Panc1 (cell line): ENCODE measurements at regions not wholly inside any gene's neighbourhood (a gene's known extent, or its start where the extent isn't known, plus 50 kb on each side); places are given as distances from the start of the nearest gene placed in this dataset.

Experiments
- ATAC-seq: fragments of 200-7000 bp; cut with Tn5 transposase; 2 replicates; pipeline ENCODE4 v1.9.1; 2020; ENCODE audit warnings: mild to moderate bottlenecking, moderate library complexity
- BruUV-seq: library from RNA; stranded (reverse); fragments of 400-500 nt; replicated peaks from 2 replicates; lab custom pipeline; 2021; lab: Mats Ljungman, UMichigan
- CTCF ChIA-PET: fragments of 300-600 bp; sonication (Branson Sonifier 250); formaldehyde crosslinking; loops from one replicate; lab custom pipeline; 2022; ENCODE audit warnings: antibody characterized with exemption; lab: Charles Lee
- POLR2A ChIA-PET: fragments of 300-600 bp; sonication (Branson Sonifier 250); formaldehyde crosslinking; loops from one replicate; lab custom pipeline; 2022; ENCODE audit warnings: antibody characterized with exemption; lab: Charles Lee
- DNase-seq: peaks from one replicate; pipeline ENCODE4 v3.0.0-alpha.2; 2010; ENCODE audit warnings: low read depth, low spot score
- H3K27ac ChIP-seq: 2 replicates; pipeline ENCODE4 v1.5.1; 2011; ENCODE audit warnings: mild to moderate bottlenecking, low read length, inconsistent platforms
- H3K27me3 ChIP-seq: fragments of 200-500 bp; sonication (Bioruptor generic); 2 replicates; pipeline ENCODE4 v1.6.0; 2014; ENCODE audit warnings: low read length, inconsistent platforms; ENCODE audit not compliant: control insufficient read depth, insufficient read depth
- H3K36me3 ChIP-seq: fragments of 200-500 bp; sonication (Bioruptor generic); 2 replicates; pipeline ENCODE4 v1.5.1; 2014; ENCODE audit warnings: inconsistent platforms, mild to moderate bottlenecking, low read length, moderate library complexity; ENCODE audit not compliant: control insufficient read depth, insufficient read depth
- H3K4me1 ChIP-seq: 2 replicates; pipeline ENCODE4 v1.5.1; 2011; ENCODE audit warnings: inconsistent platforms, mild to moderate bottlenecking, low read length, moderate library complexity; ENCODE audit not compliant: control insufficient read depth, insufficient read depth
- H3K4me3 ChIP-seq, 2 experiments: 2 replicates each; pipeline ENCODE4 v1.5.1; 2011 to 2012; ENCODE audit warnings: low read depth in 2 of 2, low read length in 2 of 2, mild to moderate bottlenecking in 2 of 2, inconsistent platforms in 1 of 2, moderate library complexity in 1 of 2
- H3K9me3 ChIP-seq: fragments of 200-500 bp; sonication (Bioruptor generic); 2 replicates; pipeline ENCODE4 v1.5.1; 2014; ENCODE audit warnings: low read depth, mild to moderate bottlenecking, inconsistent platforms, low read length, moderate library complexity; ENCODE audit not compliant: control insufficient read depth, insufficient read depth
- POLR2AphosphoS5 ChIP-seq: IDR thresholded peaks from 2 replicates; pipeline ENCODE4 v1.6.1; 2012; ENCODE audit warnings: mild to moderate bottlenecking, low read depth, low read length, moderate library complexity
- REST ChIP-seq, 2 experiments: IDR thresholded peaks; 2 replicates each; pipeline ENCODE4 v1.6.1; 2011 to 2012; ENCODE audit warnings: low read depth in 2 of 2, control low read depth in 1 of 2, low read length in 1 of 2, mild to moderate bottlenecking in 1 of 2, moderate library complexity in 1 of 2; ENCODE audit not compliant: insufficient read depth in 1 of 2
- SIN3A ChIP-seq: IDR thresholded peaks from 2 replicates; pipeline ENCODE4 v1.6.1; 2012; ENCODE audit warnings: low read depth, mild to moderate bottlenecking, low read length, moderate library complexity, borderline replicate concordance; ENCODE audit not compliant: insufficient read depth
- TCF7L2 ChIP-seq: IDR thresholded peaks from 2 replicates; pipeline ENCODE4 v1.6.1; 2011; ENCODE audit warnings: mild to moderate bottlenecking, low read depth, low read length, inconsistent platforms
- in situ Hi-C: cut with HindIII; loops from 2 replicates; pipeline ENCODE4 v1.10.0; 2016; ENCODE audit warnings: low sequenced_read_pairs, low pct_unique_long_range_greater_than_20kb
- intact Hi-C: fragments of 100-400 bp; cut with micrococcal nuclease; formaldehyde crosslinking; loops from one replicate; pipeline ENCODE4 v1.10.0; 2022; ENCODE audit not compliant: unreplicated experiment
- TF ChIP-seq, protein P1 (sequence below): fragments of 450-650 bp; IDR thresholded peaks from 2 replicates; pipeline ENCODE4 v1.5.1; 2017; ENCODE audit warnings: mild to moderate bottlenecking

GRCh38 chr5:63854076-63854475, 108.2 kb downstream of the HTR1A start:
- POLR2A ChIA-PET = no interaction called here
- in situ Hi-C loops = no loop called here
- Histone ChIP-seq H3K4me1 (no peaks in the 10 kb centered on the region), H3K9me3 (no peaks in the 10 kb centered on the region), H3K27ac (no peak overlapping the region), H3K27me3 (no peaks in the 10 kb centered on the region), H3K36me3 (no peaks in the 10 kb centered on the region), H3K4me3 (no peak overlapping the region)
- CTCF ChIA-PET = no interaction called here
- DNase-seq (no peak), ATAC-seq (no peak)
- no TSS peak for BruUV-seq
- TF ChIP-seq REST (IDR thresholded peaks at IDR 0.05; ENCODE audit: insufficient read depth in 1 of 2, low read depth in 2 of 2, low read length in 1 of 2) (no peak), SIN3A (no peak)
- TF ChIP-seq, protein P1, sequence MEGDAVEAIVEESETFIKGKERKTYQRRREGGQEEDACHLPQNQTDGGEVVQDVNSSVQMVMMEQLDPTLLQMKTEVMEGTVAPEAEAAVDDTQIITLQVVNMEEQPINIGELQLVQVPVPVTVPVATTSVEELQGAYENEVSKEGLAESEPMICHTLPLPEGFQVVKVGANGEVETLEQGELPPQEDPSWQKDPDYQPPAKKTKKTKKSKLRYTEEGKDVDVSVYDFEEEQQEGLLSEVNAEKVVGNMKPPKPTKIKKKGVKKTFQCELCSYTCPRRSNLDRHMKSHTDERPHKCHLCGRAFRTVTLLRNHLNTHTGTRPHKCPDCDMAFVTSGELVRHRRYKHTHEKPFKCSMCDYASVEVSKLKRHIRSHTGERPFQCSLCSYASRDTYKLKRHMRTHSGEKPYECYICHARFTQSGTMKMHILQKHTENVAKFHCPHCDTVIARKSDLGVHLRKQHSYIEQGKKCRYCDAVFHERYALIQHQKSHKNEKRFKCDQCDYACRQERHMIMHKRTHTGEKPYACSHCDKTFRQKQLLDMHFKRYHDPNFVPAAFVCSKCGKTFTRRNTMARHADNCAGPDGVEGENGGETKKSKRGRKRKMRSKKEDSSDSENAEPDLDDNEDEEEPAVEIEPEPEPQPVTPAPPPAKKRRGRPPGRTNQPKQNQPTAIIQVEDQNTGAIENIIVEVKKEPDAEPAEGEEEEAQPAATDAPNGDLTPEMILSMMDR = no peak
- intact Hi-C loops = no loop called here

GRCh38 chr5:63843190-63843589, 119.1 kb downstream of the HTR1A start:
- H3K27me3 ChIP-seq = no peaks in the 10 kb centered on the region
- H3K36me3 ChIP-seq = no peaks in the 10 kb centered on the region
- H3K27ac ChIP-seq = no peak overlapping the region
- BruUV-seq = no TSS peak
- TF ChIP-seq, protein P1 = no peak
- TF ChIP-seq POLR2AphosphoS5 = no peak
- no peak for TF ChIP-seq TCF7L2
- TF ChIP-seq SIN3A = no peak
- TF ChIP-seq REST (IDR thresholded peaks at IDR 0.05; ENCODE audit: insufficient read depth in 1 of 2, low read depth in 2 of 2, low read length in 1 of 2) = no peak
- CTCF ChIA-PET = no interaction called here
- in situ Hi-C loops (no loop called here), intact Hi-C loops (no loop called here)
- no peaks in the 10 kb centered on the region for H3K4me1 ChIP-seq
- H3K9me3 ChIP-seq = no peaks in the 10 kb centered on the region; the same call in 1 of the 2 replicates
- DNase-seq (no peak), ATAC-seq (no peak)
- no peak overlapping the region for H3K4me3 ChIP-seq
- POLR2A ChIA-PET = no interaction called here
